ENCODE measurements at regions not wholly inside any gene's neighbourhood (a gene's known extent, or its start where the extent isn't known, plus 50 kb on each side); places are given as distances from the start of the nearest gene placed in this dataset.

- H4K8ac ChIP-seq (replicated peaks; ENCODE audit: insufficient read length, low read depth, low read length): no peak overlapping the region
- Mint-ChIP-seq H3K4me3 (no peak overlapping the region), H3K27ac (no peak overlapping the region)
Measured at GRCh38 chr11:45500451-45500850, 165.0 kb downstream of the CHST1 start.

More at GRCh38 chr11:45500451-45500850, 165.0 kb downstream of the CHST1 start:
- H3K56ac ChIP-seq (ENCODE audit: insufficient read length, low read depth, low read length): no peak overlapping the region
- no peak overlapping the region for H4K5ac ChIP-seq (ENCODE audit: insufficient read length, low read depth, low read length)
- no peak overlapping the region for H3K18ac ChIP-seq (ENCODE audit: insufficient read length, low read depth, low read length)
- peaks cover 4 to 17% of the 10 kb centered on the region in 2 experiments for H3K4me1 Mint-ChIP-seq
- DNase-seq: no peak
- H3K9me3 ChIP-seq (ENCODE audit: control insufficient read depth, low read depth, low read length): no peaks in the 10 kb centered on the region
- H2BK12ac ChIP-seq (ENCODE audit: insufficient read length, low read depth, low read length): no peak overlapping the region
- no peaks in the 10 kb centered on the region for H3K27me3 ChIP-seq (ENCODE audit: insufficient read depth, low read length)
- no peaks in the 10 kb centered on the region; a peak in 2 of 5 replicates for H3K9me3 Mint-ChIP-seq
- no peaks in the 10 kb centered on the region for H3K79me2 ChIP-seq (ENCODE audit: insufficient read depth, low read length)
- H3K4ac ChIP-seq (ENCODE audit: low read depth, low read length): no peak overlapping the region
- H3K23me2 ChIP-seq (ENCODE audit: insufficient read length, low read depth, low read length, poor library complexity, severe bottlenecking): no peaks in the 10 kb centered on the region
- H3K36me3 Mint-ChIP-seq (ENCODE audit: insufficient read depth in 1 of 3, low read depth in 3 of 3): no peaks in the 10 kb centered on the region
- no peak overlapping the region for H2AFZ ChIP-seq (ENCODE audit: low read length)
- no peak overlapping the region for H3K4me2 ChIP-seq (ENCODE audit: insufficient read depth, insufficient read length, low read length)
- no peak overlapping the region for H2BK15ac ChIP-seq (ENCODE audit: low read depth, low read length)
- H3K4me1 ChIP-seq (ENCODE audit: insufficient read depth, low read length): no peaks in the 10 kb centered on the region
- no peak overlapping the region for H2BK120ac ChIP-seq (ENCODE audit: low read depth, low read length, poor library complexity, severe bottlenecking)
- H3K79me1 ChIP-seq (ENCODE audit: insufficient read depth, low read depth, low read length, poor library complexity, severe bottlenecking): no peaks in the 10 kb centered on the region
- no peak overlapping the region for H3K27ac ChIP-seq (ENCODE audit: insufficient read length, low read depth, low read length)
- no peak overlapping the region for H2AK5ac ChIP-seq (ENCODE audit: insufficient read length, low read length)
- no peaks in the 10 kb centered on the region for H4K20me1 ChIP-seq (ENCODE audit: control insufficient read depth, insufficient read depth, insufficient read length)
- WGBS (ENCODE audit: extremely low coverage, insufficient read length, low lambda C conversion rate): no CpG with 5 or more reads among the region's 6 CpGs
- H2BK20ac ChIP-seq (ENCODE audit: low read depth, low read length, poor library complexity, severe bottlenecking): no peak overlapping the region
- H3T11ph ChIP-seq (ENCODE audit: low read length): no peak overlapping the region
- H3K9ac ChIP-seq (ENCODE audit: extremely low read depth, insufficient read length, low read length): no peak overlapping the region
- TF ChIP-seq, protein P1, sequence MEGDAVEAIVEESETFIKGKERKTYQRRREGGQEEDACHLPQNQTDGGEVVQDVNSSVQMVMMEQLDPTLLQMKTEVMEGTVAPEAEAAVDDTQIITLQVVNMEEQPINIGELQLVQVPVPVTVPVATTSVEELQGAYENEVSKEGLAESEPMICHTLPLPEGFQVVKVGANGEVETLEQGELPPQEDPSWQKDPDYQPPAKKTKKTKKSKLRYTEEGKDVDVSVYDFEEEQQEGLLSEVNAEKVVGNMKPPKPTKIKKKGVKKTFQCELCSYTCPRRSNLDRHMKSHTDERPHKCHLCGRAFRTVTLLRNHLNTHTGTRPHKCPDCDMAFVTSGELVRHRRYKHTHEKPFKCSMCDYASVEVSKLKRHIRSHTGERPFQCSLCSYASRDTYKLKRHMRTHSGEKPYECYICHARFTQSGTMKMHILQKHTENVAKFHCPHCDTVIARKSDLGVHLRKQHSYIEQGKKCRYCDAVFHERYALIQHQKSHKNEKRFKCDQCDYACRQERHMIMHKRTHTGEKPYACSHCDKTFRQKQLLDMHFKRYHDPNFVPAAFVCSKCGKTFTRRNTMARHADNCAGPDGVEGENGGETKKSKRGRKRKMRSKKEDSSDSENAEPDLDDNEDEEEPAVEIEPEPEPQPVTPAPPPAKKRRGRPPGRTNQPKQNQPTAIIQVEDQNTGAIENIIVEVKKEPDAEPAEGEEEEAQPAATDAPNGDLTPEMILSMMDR (conservative IDR thresholded peaks at IDR 0.05): no peak
- H3K14ac ChIP-seq (ENCODE audit: insufficient read depth, low read length): no peak overlapping the region
- no peak overlapping the region for H4K91ac ChIP-seq (ENCODE audit: insufficient read length, low read depth, low read length)
- no peak overlapping the region for H3K23ac ChIP-seq (ENCODE audit: insufficient read length, low read depth, low read length)
- peaks cover 8% of the 10 kb centered on the region for H3K27me3 Mint-ChIP-seq (ENCODE audit: low read depth)
- H2BK5ac ChIP-seq (ENCODE audit: insufficient read length, low read length): no peak overlapping the region

Measured in H9 (cell line).